Mesenchymal stem cell (in vitro differentiated cells and primary cell): ENCODE measurements at regions not wholly inside any gene's neighbourhood (a gene's known extent, or its start where the extent isn't known, plus 50 kb on each side); places are given as distances from the start of the nearest gene placed in this dataset.
"Not testable (repeated sequence)": the region's sequence is repeated elsewhere in the genome, so short reads cannot be mapped to it uniquely, and the experiment has no call there.

Experiments used
- DNase-seq: peaks from one replicate; pipeline ENCODE4 v3.0.0-alpha.2; 2013
- H2AFZ ChIP-seq: one replicate; pipeline ENCODE4 v1.6.1; 2013; ENCODE audit warnings: low read depth, mild to moderate bottlenecking, control low read depth, inconsistent platforms, low read length, moderate library complexity
- H2AK5ac ChIP-seq: 2 replicates; pipeline ENCODE4 v1.6.1; 2013; ENCODE audit warnings: low read length, moderate library complexity, mild to moderate bottlenecking, inconsistent platforms; ENCODE audit not compliant: severe bottlenecking
- H2BK120ac ChIP-seq: one replicate; pipeline ENCODE4 v1.6.1; 2013; ENCODE audit warnings: low read depth, mild to moderate bottlenecking, inconsistent platforms, low read length, moderate library complexity
- H2BK12ac ChIP-seq, 2 experiments: one replicate each; pipeline ENCODE4 v1.6.1; 2013; ENCODE audit warnings: inconsistent platforms in 2 of 2, low read length in 2 of 2, mild to moderate bottlenecking in 2 of 2, moderate library complexity in 2 of 2, control low read depth in 1 of 2
- H2BK15ac ChIP-seq: one replicate; pipeline ENCODE4 v1.6.1; 2013; ENCODE audit warnings: mild to moderate bottlenecking, low read depth, inconsistent platforms; ENCODE audit not compliant: poor library complexity, severe bottlenecking
- H2BK5ac ChIP-seq: 2 replicates; pipeline ENCODE4 v1.6.1; 2013; ENCODE audit warnings: low read depth, mild to moderate bottlenecking, low read length, control low read depth, inconsistent platforms; ENCODE audit not compliant: poor library complexity, severe bottlenecking
- H3K14ac ChIP-seq, 2 experiments: one replicate each; pipeline ENCODE4 v1.6.1; 2013; ENCODE audit warnings: inconsistent platforms in 2 of 2, low read length in 2 of 2, control low read depth in 1 of 2, mild to moderate bottlenecking in 1 of 2, moderate library complexity in 1 of 2
- H3K18ac ChIP-seq, 2 experiments: one replicate each; pipeline ENCODE4 v1.6.1; 2013; ENCODE audit warnings: inconsistent platforms in 2 of 2, low read length in 2 of 2, control low read depth in 1 of 2, low read depth in 1 of 2, mild to moderate bottlenecking in 1 of 2
- H3K23ac ChIP-seq, 2 experiments: one replicate each; pipeline ENCODE4 v1.6.1; 2013; ENCODE audit warnings: inconsistent platforms in 2 of 2, low read length in 2 of 2, mild to moderate bottlenecking in 2 of 2, moderate library complexity in 2 of 2, control low read depth in 1 of 2
- H3K27ac ChIP-seq: 2 replicates; pipeline ENCODE4 v1.5.1; 2013; ENCODE audit warnings: mild to moderate bottlenecking, moderate library complexity, low read length, control low read depth, inconsistent platforms; ENCODE audit not compliant: poor library complexity, severe bottlenecking
- H3K27me3 ChIP-seq, 2 experiments: 2 replicates each; pipeline versions ENCODE4 v1.6.1 to v1.7.0; 2013; ENCODE audit warnings: low read length in 2 of 2, mild to moderate bottlenecking in 2 of 2, moderate library complexity in 2 of 2, control low read depth in 1 of 2, inconsistent platforms in 1 of 2; ENCODE audit not compliant: control insufficient read depth in 1 of 2, insufficient read depth in 1 of 2
- H3K36me3 ChIP-seq, 2 experiments: 2 replicates each; pipeline versions ENCODE4 v1.6.1 to v1.7.0; 2013; ENCODE audit warnings: low read length in 2 of 2, control low read depth in 1 of 2, inconsistent platforms in 1 of 2, low read depth in 1 of 2, mild to moderate bottlenecking in 1 of 2; ENCODE audit not compliant: insufficient read depth in 2 of 2, control insufficient read depth in 1 of 2
- H3K4ac ChIP-seq, 2 experiments: one replicate each; pipeline ENCODE4 v1.6.1; 2013; ENCODE audit warnings: inconsistent platforms in 2 of 2, low read length in 2 of 2, mild to moderate bottlenecking in 2 of 2, moderate library complexity in 2 of 2, control low read depth in 1 of 2, low read depth in 1 of 2
- H3K4me1 ChIP-seq: 2 replicates; pipeline ENCODE4 v1.6.1; 2013; ENCODE audit warnings: low read depth, low read length, control low read depth; ENCODE audit not compliant: control insufficient read depth, insufficient read depth
- H3K4me2 ChIP-seq: 2 replicates; pipeline ENCODE4 v1.6.1; 2013; ENCODE audit warnings: low read length, mild to moderate bottlenecking, inconsistent platforms; ENCODE audit not compliant: poor library complexity, severe bottlenecking
- H3K4me3 ChIP-seq, 2 experiments: 2 replicates each; pipeline versions ENCODE4 v1.5.1 to v1.7.0; 2013; ENCODE audit warnings: low read length in 2 of 2, mild to moderate bottlenecking in 2 of 2, control low read depth in 1 of 2, low read depth in 1 of 2; ENCODE audit not compliant: insufficient read depth in 1 of 2
- H3K79me1 ChIP-seq: replicated peaks from 2 replicates; pipeline ENCODE4 v1.6.1; 2013; ENCODE audit warnings: mild to moderate bottlenecking, control low read depth, low read length, inconsistent platforms; ENCODE audit not compliant: poor library complexity, severe bottlenecking
- H3K9ac ChIP-seq: 2 replicates; pipeline ENCODE4 v1.7.0; 2013; ENCODE audit warnings: mild to moderate bottlenecking, low read length, moderate library complexity
- H3K9me3 ChIP-seq: 2 replicates; pipeline ENCODE4 v1.7.0; 2013; ENCODE audit warnings: mild to moderate bottlenecking, low read length; ENCODE audit not compliant: control insufficient read depth
- H4K8ac ChIP-seq: one replicate; pipeline ENCODE4 v1.6.1; 2013; ENCODE audit warnings: inconsistent platforms, mild to moderate bottlenecking, low read length, moderate library complexity
- H4K91ac ChIP-seq: one replicate; pipeline ENCODE4 v1.6.1; 2013; ENCODE audit warnings: mild to moderate bottlenecking, low read length, inconsistent platforms
- WGBS: methylation state at CpG from one replicate; pipeline ENCODE4 v1.1.7; 2013; ENCODE audit warnings: mixed read lengths; 5-methylcytosine and 5-hydroxymethylcytosine counted together

GRCh38 chr6:86872810-86873209 is 64.5 kb upstream of the HTR1E start:
- H2AK5ac ChIP-seq, H3K27me3 ChIP-seq, H3K27ac ChIP-seq, H2BK15ac ChIP-seq, H3K9ac ChIP-seq, H4K8ac ChIP-seq, H3K14ac ChIP-seq, H3K4ac ChIP-seq, H3K4me2 ChIP-seq, DNase-seq, H3K36me3 ChIP-seq, H3K79me1 ChIP-seq, H4K91ac ChIP-seq, H2BK12ac ChIP-seq, H3K18ac ChIP-seq, H3K23ac ChIP-seq, H2BK5ac ChIP-seq, H3K4me3 ChIP-seq, H3K4me1 ChIP-seq, H2BK120ac ChIP-seq, H2AFZ ChIP-seq: not testable (repeated sequence)
- WGBS = 85% methylated on average over 16 of the region's 16 CpGs
- peaks cover 29% of the 10 kb centered on the region for H3K9me3 ChIP-seq

DNA sequence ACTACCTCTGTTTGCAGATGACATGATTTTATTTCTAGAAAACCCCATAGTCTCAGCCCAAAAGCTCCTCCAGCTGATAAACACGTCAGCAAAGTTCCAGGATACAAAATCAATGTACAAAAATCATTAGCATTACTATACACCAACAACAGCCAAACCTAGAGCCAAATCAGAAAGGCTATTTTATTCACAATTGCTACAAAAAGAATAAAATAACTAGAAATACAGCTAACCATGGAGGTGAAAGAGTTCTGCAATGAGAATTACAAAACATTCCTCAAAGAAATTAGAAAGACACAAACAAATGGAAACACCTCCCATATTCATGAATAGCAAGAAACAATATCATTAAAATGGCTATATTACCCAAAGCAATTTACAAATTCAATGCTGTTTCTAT is 65.6 kb upstream of the HTR1E start:
- Histone ChIP-seq H3K79me1 (no peaks in the 10 kb centered on the region), H3K18ac (no peak overlapping the region), H3K14ac (no peak overlapping the region), H2BK120ac (no peak overlapping the region), H3K4me1 (no peaks in the 10 kb centered on the region), H4K8ac (no peak overlapping the region), H2AFZ (no peak overlapping the region), H2BK15ac (no peak overlapping the region), H3K4ac (no peak overlapping the region), H3K9ac (no peak overlapping the region), H4K91ac (no peak overlapping the region), H2BK5ac (no peak overlapping the region), H2BK12ac (no peak overlapping the region), H3K23ac (no peak overlapping the region), H3K4me3 (no peak overlapping the region), H3K4me2 (no peak overlapping the region), H3K9me3 (peaks cover 29% of the 10 kb centered on the region), H2AK5ac (no peak overlapping the region), H3K27ac (no peak overlapping the region), H3K27me3 (no peaks in the 10 kb centered on the region), H3K36me3 (no peaks in the 10 kb centered on the region)
- 16% methylated on average over 1 of the region's 1 CpG for WGBS
- no peak for DNase-seq

DNA sequence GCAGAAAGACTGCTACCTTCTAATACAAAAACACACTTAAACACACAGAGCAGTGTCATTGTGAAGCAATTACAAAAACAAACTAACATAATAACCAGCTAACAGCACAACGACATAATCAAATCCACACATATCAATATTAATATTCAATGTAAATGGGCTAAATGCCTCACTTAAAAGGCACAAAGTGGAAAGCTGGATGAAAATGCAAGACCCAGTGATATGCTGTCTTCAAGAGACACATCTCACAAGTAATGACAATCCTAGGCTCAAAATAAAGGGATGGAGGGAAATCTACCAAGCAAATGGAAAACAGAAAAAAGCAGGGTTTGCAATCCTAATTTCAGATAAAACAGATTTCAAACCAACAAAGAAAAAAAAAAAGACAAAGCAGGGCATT is 67.8 kb upstream of the HTR1E start:
- no peaks in the 10 kb centered on the region for H3K4me1 ChIP-seq
- WGBS = no CpG with 5 or more reads among the region's 1 CpG
- no peak overlapping the region for H2AK5ac ChIP-seq

DNA sequence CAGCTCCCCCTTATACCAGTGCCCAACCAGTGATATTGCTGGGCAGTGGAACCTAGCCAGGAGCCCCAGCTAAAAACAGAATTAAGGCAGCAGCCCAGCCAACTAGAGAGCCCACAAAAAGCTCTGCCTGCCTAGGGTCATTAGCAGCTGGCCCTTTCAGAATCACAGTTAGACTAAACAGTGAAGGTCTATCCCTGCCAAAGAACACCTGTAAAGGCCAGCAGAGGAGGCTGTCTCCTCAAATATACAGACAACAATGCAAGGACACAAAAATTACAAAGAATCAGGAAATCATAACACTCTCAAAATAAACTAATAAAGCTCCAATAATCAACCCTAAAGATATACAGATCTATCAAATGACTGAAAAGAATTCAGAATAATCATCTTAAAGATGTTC is 77.8 kb upstream of the HTR1E start:
- Histone ChIP-seq H2AK5ac (no peak overlapping the region), H3K9ac (no peak overlapping the region), H3K18ac (no peak overlapping the region), H3K27ac (no peak overlapping the region), H3K79me1 (no peaks in the 10 kb centered on the region), H4K91ac (no peak overlapping the region), H2BK120ac (no peak overlapping the region), H3K23ac (no peak overlapping the region), H3K4me3 (no peak overlapping the region), H3K14ac (no peak overlapping the region), H2BK15ac (no peak overlapping the region), H3K27me3 (no peaks in the 10 kb centered on the region), H4K8ac (no peak overlapping the region), H3K4me2 (no peak overlapping the region), H2BK5ac (no peak overlapping the region), H3K9me3 (no peaks in the 10 kb centered on the region), H2AFZ (no peak overlapping the region), H3K4me1 (no peaks in the 10 kb centered on the region), H2BK12ac (no peak overlapping the region), H3K36me3 (no peaks in the 10 kb centered on the region), H3K4ac (no peak overlapping the region)
- no peak for DNase-seq

More for the DNA sequence above, 67.8 kb upstream of the HTR1E start:
- Histone ChIP-seq H3K27ac (no peak overlapping the region), H3K4me2 (no peak overlapping the region), H3K14ac (no peak overlapping the region), H3K27me3 (no peaks in the 10 kb centered on the region), H2BK5ac (no peak overlapping the region), H3K23ac (no peak overlapping the region), H2BK12ac (no peak overlapping the region), H3K79me1 (no peaks in the 10 kb centered on the region), H4K91ac (no peak overlapping the region), H2BK120ac (no peak overlapping the region), H2BK15ac (no peak overlapping the region), H3K4me3 (no peak overlapping the region), H3K18ac (no peak overlapping the region), H3K36me3 (no peaks in the 10 kb centered on the region), H2AFZ (no peak overlapping the region), H3K9me3 (peaks cover 38% of the 10 kb centered on the region), H3K4ac (no peak overlapping the region), H4K8ac (no peak overlapping the region), H3K9ac (no peak overlapping the region)
- DNase-seq = no peak
